H1 (cell line): ENCODE measurements at regions not wholly inside any gene's neighbourhood (a gene's known extent, or its start where the extent isn't known, plus 50 kb on each side); places are given as distances from the start of the nearest gene placed in this dataset.

Source experiments
- CEBPB ChIP-seq: IDR thresholded peaks from 2 replicates; pipeline ENCODE4 v1.6.1; 2012; ENCODE audit warnings: low read depth, low read length
- CREB1 ChIP-seq: IDR thresholded peaks from 2 replicates; pipeline ENCODE4 v1.6.1; 2012; ENCODE audit warnings: inconsistent platforms
- GABPA ChIP-seq: IDR thresholded peaks from 2 replicates; pipeline ENCODE4 v1.6.1; 2011; ENCODE audit warnings: mild to moderate bottlenecking, low read length, moderate library complexity, borderline replicate concordance; ENCODE audit not compliant: insufficient read depth
- JUN ChIP-seq: IDR thresholded peaks from 2 replicates; pipeline ENCODE4 v1.6.1; 2011; ENCODE audit warnings: low read depth, mild to moderate bottlenecking, improper control_type of control experiment, low read length
- RBBP5 ChIP-seq: IDR thresholded peaks from 2 replicates; pipeline ENCODE4 v1.7.1; 2012; ENCODE audit warnings: low read depth, mild to moderate bottlenecking, inconsistent platforms, low read length, moderate library complexity, borderline replicate concordance
- SP2 ChIP-seq: IDR thresholded peaks from 2 replicates; pipeline ENCODE4 v1.6.1; 2012; ENCODE audit warnings: mild to moderate bottlenecking, low read length, inconsistent platforms
- SRF ChIP-seq: IDR thresholded peaks from 2 replicates; pipeline ENCODE4 v1.6.1; 2011; ENCODE audit warnings: mild to moderate bottlenecking, low read depth, low read length, moderate library complexity
- TCF12 ChIP-seq: IDR thresholded peaks from 2 replicates; pipeline ENCODE4 v1.6.1; 2011; ENCODE audit warnings: low read depth, mild to moderate bottlenecking, low read length
- TF ChIP-seq, protein P1 (sequence below), 3 experiments: IDR thresholded peaks; 1 replicate in 2 of 3; 2 replicates in 1 of 3; pipeline versions ENCODE4 v1.5.1 to v1.6.1; 2011; ENCODE audit warnings: low read length in 3 of 3, mild to moderate bottlenecking in 3 of 3, inconsistent platforms in 2 of 3, low read depth in 1 of 3, moderate library complexity in 1 of 3; ENCODE audit not compliant: insufficient read depth in 1 of 3; ENCODE audit errors: control extremely low read depth in 1 of 3

DNA sequence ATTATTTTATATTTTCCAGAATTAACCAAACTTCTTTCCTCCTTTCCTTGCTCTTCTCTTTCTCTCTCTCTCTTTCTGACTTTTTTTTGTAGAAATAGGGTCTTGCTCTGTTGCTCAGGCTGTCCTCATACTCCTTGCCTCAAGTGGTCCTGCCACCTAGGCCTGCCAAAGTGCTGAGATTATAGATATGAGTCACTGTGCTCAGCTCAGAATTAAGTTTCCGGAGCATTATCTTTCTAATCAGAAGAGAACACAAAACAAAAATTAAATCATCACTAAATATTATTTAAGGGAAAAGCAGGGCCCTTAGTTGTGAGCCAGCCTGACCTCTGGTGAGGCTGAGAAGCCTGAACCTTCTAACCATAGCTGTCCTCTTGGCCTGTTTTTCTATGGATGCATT is 168.2 kb downstream of the SOX2 start:
- TF ChIP-seq CEBPB = no peak
- no peak for TF ChIP-seq SRF
- TF ChIP-seq JUN = no peak
- TF ChIP-seq TCF12 = no peak
- TF ChIP-seq, protein P1, sequence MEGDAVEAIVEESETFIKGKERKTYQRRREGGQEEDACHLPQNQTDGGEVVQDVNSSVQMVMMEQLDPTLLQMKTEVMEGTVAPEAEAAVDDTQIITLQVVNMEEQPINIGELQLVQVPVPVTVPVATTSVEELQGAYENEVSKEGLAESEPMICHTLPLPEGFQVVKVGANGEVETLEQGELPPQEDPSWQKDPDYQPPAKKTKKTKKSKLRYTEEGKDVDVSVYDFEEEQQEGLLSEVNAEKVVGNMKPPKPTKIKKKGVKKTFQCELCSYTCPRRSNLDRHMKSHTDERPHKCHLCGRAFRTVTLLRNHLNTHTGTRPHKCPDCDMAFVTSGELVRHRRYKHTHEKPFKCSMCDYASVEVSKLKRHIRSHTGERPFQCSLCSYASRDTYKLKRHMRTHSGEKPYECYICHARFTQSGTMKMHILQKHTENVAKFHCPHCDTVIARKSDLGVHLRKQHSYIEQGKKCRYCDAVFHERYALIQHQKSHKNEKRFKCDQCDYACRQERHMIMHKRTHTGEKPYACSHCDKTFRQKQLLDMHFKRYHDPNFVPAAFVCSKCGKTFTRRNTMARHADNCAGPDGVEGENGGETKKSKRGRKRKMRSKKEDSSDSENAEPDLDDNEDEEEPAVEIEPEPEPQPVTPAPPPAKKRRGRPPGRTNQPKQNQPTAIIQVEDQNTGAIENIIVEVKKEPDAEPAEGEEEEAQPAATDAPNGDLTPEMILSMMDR (IDR thresholded peaks at IDR 0.05; ENCODE audit: control extremely low read depth in 1 of 3, insufficient read depth in 1 of 3, low read depth in 1 of 3, low read length in 3 of 3) = no peak
- TF ChIP-seq GABPA = no peak
- TF ChIP-seq CREB1 = no peak
- TF ChIP-seq SP2 = no peak
- TF ChIP-seq RBBP5 = no peak
